Pancreas (tissue), 10 donors: ENCODE measurements at regions not wholly inside any gene's neighbourhood (a gene's known extent, or its start where the extent isn't known, plus 50 kb on each side); places are given as distances from the start of the nearest gene placed in this dataset.
A peak's percentile ranks its signal among the peaks of the same experiment; 100 is the strongest.
"Not testable (repeated sequence)": the region's sequence is repeated elsewhere in the genome, so short reads cannot be mapped to it uniquely, and the experiment has no call there.

Experiments
- ATAC-seq, 4 donors: fragments of 200-7000 bp; cut with Tn5 transposase; one replicate each; pipeline versions ENCODE4 v1.8.0 to v1.9.1; 2020; ENCODE audit warnings: mild to moderate bottlenecking in 4 of 4, moderate library complexity in 4 of 4
- DNase-seq, 6 donors: peaks; one replicate each; pipeline ENCODE4 v3.0.0-alpha.2; 2020
- FAIRE-seq: peaks from 2 replicates; lab custom pipeline; 2012; peaks lifted over from hg19 to GRCh38; lab: Jason Lieb, UNC
- H3K27ac ChIP-seq, 4 donors: fragments of 200-600 bp; sonication (generic); 1 replicate in 3 of 4; 2 replicates in 1 of 4; pipeline versions ENCODE4 v1.5.0 to v1.8.0; 2020
- H3K27me3 ChIP-seq, 4 donors: fragments of 200-600 bp; one replicate each; pipeline ENCODE4 v1.8.0; 2021
- H3K36me3 ChIP-seq, 3 donors: fragments of 200-600 bp; sonication (generic) in 1 of 3; one replicate each; pipeline versions ENCODE4 v1.5.0 to v1.8.0; 2020 to 2021
- H3K4me1 ChIP-seq, 3 donors: fragments of 200-600 bp; one replicate each; pipeline ENCODE4 v1.8.0; 2021
- H3K4me3 ChIP-seq, 4 donors: fragments of 200-600 bp; sonication (generic) in 2 of 4; one replicate each; pipeline versions ENCODE4 v1.5.0 to v1.8.0; 2020 to 2021
- H3K9me3 ChIP-seq, 4 donors: fragments of 200-600 bp; one replicate each; pipeline ENCODE4 v1.8.0; 2021
- WGBS, 2 donors: extraction: QIAGEN DNeasy Blood & Tissue Kit; methylation state at CpG; one replicate each; pipeline ENCODE4 v1.1.7; 2013; 5-methylcytosine and 5-hydroxymethylcytosine counted together
- intact Hi-C, 3 donors: fragments of 100-400 bp; cut with DNase I; formaldehyde crosslinking; loops; one replicate each; pipeline versions ENCODE4 v1.11.1 to v1.14.2; 2022
- TF ChIP-seq, protein P1 (sequence below), 4 donors: fragments of 200-600 bp; sonication (generic) in 3 of 4; IDR thresholded peaks; one replicate each; pipeline versions ENCODE4 v1.5.0 to v1.8.0; 2021; ENCODE audit warnings: antibody characterized with exemption in 4 of 4
- donor health status: healthy with polysubstance abuse.
- donor health status: DM: no; HTN: no; CAD: no; lungs with moderate emphysema.
- donor health status: DM: no; HTN: no; CAD: no.
- donor health status: control.
- donor health status: control.
- donor health status: Bipolar disorder and iron deficiency.
- donor health status: DM: yes; HTN: yes; CAD: no.
- donor health status: DM: no; HTN: no; CAD: no.
- donor health status: DM: no; HTN: no; CAD: no.
- donor health status: DM: yes; HTN: yes; CAD: no.

GRCh38 chr3:168801794-168802193 lies 706.1 kb upstream of the GOLIM4 start:
- FAIRE-seq (no peak), ATAC-seq (no peak), DNase-seq (no peak)
- WGBS, 2 donors = 82 to 84% methylated on average over 1 of the region's 1 CpG
- no peaks in the 10 kb centered on the region for H3K36me3 ChIP-seq
- no peaks in the 10 kb centered on the region for H3K4me1 ChIP-seq
- TF ChIP-seq, protein P1, sequence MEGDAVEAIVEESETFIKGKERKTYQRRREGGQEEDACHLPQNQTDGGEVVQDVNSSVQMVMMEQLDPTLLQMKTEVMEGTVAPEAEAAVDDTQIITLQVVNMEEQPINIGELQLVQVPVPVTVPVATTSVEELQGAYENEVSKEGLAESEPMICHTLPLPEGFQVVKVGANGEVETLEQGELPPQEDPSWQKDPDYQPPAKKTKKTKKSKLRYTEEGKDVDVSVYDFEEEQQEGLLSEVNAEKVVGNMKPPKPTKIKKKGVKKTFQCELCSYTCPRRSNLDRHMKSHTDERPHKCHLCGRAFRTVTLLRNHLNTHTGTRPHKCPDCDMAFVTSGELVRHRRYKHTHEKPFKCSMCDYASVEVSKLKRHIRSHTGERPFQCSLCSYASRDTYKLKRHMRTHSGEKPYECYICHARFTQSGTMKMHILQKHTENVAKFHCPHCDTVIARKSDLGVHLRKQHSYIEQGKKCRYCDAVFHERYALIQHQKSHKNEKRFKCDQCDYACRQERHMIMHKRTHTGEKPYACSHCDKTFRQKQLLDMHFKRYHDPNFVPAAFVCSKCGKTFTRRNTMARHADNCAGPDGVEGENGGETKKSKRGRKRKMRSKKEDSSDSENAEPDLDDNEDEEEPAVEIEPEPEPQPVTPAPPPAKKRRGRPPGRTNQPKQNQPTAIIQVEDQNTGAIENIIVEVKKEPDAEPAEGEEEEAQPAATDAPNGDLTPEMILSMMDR (IDR thresholded peaks at IDR 0.05) = no peak
- no peak overlapping the region for H3K27ac ChIP-seq
- intact Hi-C loops = no loop called here
- no peak overlapping the region for H3K4me3 ChIP-seq
- no peaks in the 10 kb centered on the region for H3K9me3 ChIP-seq
- peaks cover 0 to 3% (median 0%) of the 10 kb centered on the region in 4 donors for H3K27me3 ChIP-seq

GRCh38 chr3:168796339-168796738 lies 700.6 kb upstream of the GOLIM4 start:
- TF ChIP-seq, protein P1 (IDR thresholded peaks at IDR 0.05) = no peak
- Histone ChIP-seq H3K4me3 (no peak overlapping the region), H3K27me3 (no peaks in the 10 kb centered on the region), H3K9me3 (no peaks in the 10 kb centered on the region), H3K27ac (no peak overlapping the region), H3K36me3 (no peaks in the 10 kb centered on the region), H3K4me1 (no peaks in the 10 kb centered on the region)
- no peak for DNase-seq
- ATAC-seq = no peak
- no peak for FAIRE-seq
- intact Hi-C loops = no loop called here
- WGBS, 2 donors = 58 to 59% methylated on average over 3 of the region's 3 CpGs

GRCh38 chr3:168794427-168794826 lies 698.7 kb upstream of the GOLIM4 start:
- no peaks in the 10 kb centered on the region for H3K9me3 ChIP-seq
- H3K4me1 ChIP-seq = no peaks in the 10 kb centered on the region
- H3K27me3 ChIP-seq = no peaks in the 10 kb centered on the region
- intact Hi-C loops = no loop called here
- TF ChIP-seq, protein P1 (IDR thresholded peaks at IDR 0.05) = no peak
- no peak overlapping the region for H3K4me3 ChIP-seq
- DNase-seq (no peak), FAIRE-seq (no peak), ATAC-seq (no peak)
- WGBS, 2 donors = 87 to 95% methylated on average over 2 of the region's 2 CpGs
- no peaks in the 10 kb centered on the region for H3K36me3 ChIP-seq
- H3K27ac ChIP-seq = no peak overlapping the region

DNA sequence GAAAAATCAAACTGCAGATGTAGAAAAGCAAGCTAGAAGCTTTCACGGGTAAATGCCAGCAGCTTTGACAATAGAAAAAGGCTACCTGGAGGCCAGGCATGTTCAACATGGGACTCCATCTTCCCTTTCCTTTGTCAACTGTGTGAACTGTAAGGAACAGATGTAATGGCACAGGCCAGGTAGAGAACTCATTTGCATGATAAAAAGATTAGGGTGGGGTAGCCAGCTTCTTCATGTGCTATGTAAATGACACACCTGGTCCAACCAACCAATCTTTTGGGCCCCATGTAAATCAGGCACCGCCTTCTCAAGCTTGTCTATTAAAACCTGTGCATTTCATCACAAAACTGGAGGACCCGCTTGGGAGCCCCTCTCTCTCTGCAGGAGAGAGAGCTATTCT lies 686.5 kb upstream of the GOLIM4 start:
- TF ChIP-seq, protein P1 (IDR thresholded peaks at IDR 0.05) = no peak
- DNase-seq = no peak
- H3K27me3 ChIP-seq = no peaks in the 10 kb centered on the region
- FAIRE-seq = no peak
- H3K4me1 ChIP-seq = no peaks in the 10 kb centered on the region
- no peak overlapping the region for H3K4me3 ChIP-seq
- ATAC-seq = no peak
- H3K36me3 ChIP-seq = no peaks in the 10 kb centered on the region
- no peaks in the 10 kb centered on the region for H3K9me3 ChIP-seq
- WGBS, 2 donors = 73 to 87% methylated on average over 3 of the region's 3 CpGs
- no peak overlapping the region for H3K27ac ChIP-seq
- intact Hi-C loops = no loop called here

DNA sequence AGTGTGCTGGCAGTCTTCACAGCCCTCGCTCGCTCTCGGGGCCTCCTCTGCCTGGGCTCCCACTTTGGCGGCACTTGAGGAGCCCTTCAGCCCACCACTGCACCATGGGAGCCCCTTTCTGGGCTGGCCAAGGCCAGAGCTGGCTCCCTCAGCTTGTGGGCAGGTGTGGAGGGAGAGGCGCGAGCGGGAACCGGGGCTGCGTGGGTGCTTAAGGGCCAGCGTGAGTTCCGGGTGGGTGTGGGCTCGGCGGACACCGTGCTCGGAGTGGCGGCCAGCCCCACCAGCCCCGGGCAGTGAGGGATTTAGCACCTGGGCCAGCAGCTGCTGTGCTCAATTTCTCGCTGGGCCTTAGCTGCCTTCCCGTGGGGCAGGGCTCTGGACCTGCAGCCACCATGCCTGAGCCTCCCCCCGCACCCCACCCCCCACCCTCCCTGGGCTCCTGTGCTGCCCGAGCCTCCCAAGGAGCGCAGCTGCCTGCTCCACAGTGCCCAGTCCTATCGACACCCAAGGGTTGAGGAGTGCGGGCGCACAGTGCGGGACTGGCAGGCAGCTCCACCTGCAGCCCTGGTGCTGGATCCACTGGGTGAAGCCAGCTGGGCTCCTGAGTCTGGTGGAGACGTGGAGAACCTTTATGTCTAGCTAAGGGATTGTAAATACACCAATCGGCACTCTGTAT lies 684.4 kb upstream of the GOLIM4 start:
- ATAC-seq, H3K4me1 ChIP-seq, H3K4me3 ChIP-seq, H3K27ac ChIP-seq, FAIRE-seq, intact Hi-C loops, H3K27me3 ChIP-seq, H3K36me3 ChIP-seq, H3K9me3 ChIP-seq: not testable (repeated sequence)
- 91 to 92% methylated on average over 28 of the region's 28 CpGs for WGBS, 2 donors
- DNase-seq = peak in 1 of 6 donors; percentile 46
